ENCODE measurements at regions not wholly inside any gene's neighbourhood (a gene's known extent, or its start where the extent isn't known, plus 50 kb on each side); places are given as distances from the start of the nearest gene placed in this dataset.
"Not testable (repeated sequence)": the region's sequence is repeated elsewhere in the genome, so short reads cannot be mapped to it uniquely, and the experiment has no call there.

DNA sequence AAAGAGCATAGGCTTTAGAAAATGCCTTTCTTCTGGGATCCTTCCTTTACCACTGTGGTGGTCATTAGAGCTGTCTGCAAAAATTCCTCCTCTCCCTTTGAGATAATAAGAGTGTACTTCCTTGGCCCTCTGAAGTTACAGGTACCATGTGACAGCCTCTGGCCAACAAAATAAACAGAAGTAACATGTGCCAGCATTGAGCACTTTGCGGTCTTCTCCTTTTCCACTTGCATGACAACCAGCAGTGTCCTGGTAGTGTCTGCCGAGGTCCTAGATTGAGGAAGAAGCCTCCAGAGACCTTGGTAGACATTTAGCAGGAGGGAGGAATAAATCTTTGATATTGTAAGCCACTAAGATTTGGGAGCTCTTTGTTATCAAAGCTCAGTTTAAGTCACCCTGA lies 87.5 kb upstream of the ARID1B start:
- DNase-seq (ENCODE audit: low spot score) (no peak), ATAC-seq (no peak)

DNA sequence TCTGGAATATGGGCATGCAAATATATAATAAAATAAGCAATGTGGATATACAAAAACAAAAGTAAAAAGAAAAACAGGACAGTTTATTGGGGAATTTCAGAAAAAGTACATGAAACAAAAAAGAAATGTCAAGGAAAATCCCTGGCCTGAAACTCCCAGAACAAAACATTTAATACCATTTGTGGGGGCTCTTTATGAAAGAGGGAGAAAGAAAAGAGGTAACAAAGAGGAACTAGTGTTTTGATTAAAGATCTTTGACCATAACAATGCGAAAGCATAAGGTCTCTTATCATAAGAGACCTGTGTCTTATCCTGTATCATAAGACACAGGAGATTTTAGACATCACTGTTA lies 88.6 kb upstream of the ARID1B start:
- ATAC-seq: no peak

DNA sequence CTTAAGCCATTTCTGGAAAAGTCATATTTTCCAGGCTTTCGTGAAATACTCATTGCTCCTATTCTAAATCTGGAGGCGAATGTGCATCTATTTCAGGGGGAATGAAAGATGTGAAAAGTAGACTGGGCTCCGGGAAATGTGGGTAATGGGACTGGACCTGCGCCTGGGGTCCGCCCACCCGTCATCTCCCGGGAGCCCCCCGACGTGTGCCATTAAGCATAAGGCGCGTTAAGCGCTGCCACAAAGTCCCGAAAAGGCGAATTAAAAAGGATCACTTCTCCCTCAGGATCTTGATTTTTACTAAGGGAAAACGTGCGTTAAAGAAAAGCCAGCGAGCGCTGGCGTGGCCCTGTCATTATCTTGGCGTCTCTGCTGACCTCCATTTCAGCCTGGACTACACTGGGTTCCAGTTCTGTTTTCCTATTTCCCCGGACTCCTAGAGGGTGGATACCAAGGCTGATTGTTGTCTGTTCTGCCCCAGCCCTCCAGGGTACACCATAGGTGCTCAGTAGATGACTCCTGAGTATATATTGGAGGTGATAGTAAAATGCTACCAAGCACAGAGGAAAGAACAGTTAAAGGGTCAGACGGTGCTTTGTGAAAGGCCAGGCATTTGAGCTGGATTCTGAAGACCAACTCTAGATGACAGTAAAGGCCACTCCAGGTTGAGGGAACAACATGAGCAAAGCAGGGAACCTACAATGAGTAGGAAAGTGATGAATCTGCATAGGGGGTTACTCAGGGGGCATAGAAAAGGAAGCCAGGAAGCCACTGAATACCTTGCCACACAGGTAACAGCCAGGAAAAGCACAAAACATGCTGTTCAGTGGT lies 89.2 kb upstream of the ARID1B start:
- peak; percentile 55 for DNase-seq (ENCODE audit: low spot score)
- ATAC-seq: peak; percentile 44

More for the DNA sequence above, 88.6 kb upstream of the ARID1B start:
- no peak for DNase-seq (ENCODE audit: low spot score)

DNA sequence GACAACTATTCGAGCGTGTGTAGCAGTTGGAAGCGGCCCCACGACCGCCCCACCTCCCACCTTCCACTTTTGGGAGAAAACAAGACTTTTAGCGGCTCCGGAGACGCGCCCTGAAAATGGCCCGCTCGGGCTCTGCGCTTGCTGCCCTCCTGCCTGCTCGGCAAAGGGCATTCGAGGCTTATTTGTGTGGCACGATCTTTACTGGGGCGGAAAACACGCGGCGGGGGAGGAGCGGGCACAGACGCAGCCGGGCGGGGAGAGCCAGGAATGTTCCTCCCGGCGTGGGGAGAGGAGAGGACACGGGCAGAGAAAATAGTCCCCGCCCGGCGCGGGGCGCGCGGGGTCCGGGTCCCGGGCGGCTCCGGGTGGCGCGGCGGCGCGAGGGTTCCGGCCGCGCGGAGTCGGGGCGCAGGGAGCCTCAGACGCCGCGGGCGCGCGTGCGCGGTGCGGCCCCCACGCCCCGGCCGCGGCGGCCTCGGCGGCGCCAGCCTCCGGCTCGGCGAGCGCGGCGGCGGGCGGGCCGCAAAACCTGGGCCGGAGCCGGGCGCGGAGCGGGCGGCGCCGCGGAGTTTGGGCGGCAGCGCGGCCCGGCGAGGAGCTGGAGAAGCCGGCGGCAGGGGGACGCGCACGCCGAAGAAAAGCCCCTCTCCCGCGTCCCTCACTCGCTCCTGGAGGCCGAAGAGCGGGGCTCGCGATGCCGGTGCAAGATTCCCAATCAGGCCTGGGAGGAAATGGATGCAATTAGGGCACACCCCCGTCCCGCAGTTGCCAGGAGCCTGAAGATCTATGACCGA lies 90.0 kb upstream of the ARID1B start:
- peak; percentile 87 for ATAC-seq
- peak; percentile 95 for DNase-seq (ENCODE audit: low spot score)

DNA sequence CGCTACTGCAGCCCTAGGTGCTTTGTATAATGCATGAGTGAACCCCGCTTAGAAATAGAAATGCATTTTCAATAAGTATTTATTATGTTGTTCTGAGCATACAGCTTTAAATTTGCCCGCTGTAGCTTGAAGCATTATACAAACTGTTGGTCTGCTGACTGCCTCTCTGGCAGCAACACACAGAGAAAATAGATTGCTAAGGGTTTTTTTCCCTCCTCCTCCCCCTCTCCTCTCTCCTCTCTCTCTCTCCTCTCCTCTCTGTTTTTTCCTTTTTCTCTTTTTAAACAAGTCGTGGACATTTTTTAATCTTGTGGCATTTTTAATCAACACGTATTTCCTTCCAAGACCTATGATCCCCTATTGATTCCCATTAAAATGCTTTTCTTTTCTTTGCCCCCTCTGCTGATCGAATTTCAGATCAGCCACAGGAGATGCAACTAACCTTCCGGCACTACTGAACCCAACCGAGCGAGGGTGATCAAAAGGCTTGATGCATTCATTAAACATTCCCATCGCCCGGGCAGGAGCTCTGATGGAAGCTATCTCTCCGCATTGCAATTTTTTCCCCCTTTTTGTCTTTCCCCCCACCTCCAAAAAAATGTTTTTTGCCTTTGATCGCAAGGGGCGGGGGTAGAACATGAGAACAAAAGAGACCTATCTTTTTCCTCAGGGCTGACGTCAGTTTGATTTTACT lies 90.7 kb upstream of the ARID1B start:
- ATAC-seq (peak; percentile 57), DNase-seq (ENCODE audit: low spot score) (peak; percentile 51)

DNA sequence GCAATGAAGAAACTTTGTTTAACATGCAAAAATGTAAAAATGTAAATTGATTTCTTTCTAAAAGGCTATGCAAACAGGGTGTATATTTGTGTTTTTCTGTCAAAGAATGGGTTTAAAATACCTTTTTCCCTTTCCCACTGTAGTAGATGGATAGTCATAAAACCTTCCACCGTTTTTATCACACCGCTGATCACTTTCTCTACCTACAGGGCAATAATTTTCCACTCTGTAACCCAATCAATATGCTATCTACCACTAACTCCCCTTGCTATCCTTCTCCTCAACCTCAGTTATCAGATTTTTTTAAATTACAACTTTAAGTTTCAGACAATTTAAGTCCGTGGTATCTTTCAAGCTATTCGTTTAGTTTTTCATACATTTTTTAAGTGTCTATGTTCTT lies 91.4 kb upstream of the ARID1B start:
- DNase-seq (ENCODE audit: low spot score) (no peak), ATAC-seq (no peak)

DNA sequence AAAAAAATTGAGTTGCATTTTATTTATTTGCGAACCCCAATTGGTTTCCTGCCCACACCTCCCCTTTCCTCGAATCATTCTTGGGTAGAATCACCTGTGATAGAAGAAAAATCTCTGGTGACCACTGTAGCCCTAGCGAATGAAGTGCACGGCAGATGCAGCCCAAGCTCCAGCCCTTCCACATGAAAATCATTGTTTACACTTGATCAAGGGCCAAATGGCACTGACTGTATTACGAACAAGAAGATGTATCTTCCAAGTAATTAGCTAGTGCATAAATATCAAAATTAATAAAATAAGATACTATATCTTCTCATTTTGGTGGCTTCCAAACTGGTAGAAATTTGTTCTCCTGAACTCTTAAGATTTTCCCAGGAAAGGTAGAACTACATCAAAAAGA lies 93.4 kb upstream of the ARID1B start:
- no peak for ATAC-seq

DNA sequence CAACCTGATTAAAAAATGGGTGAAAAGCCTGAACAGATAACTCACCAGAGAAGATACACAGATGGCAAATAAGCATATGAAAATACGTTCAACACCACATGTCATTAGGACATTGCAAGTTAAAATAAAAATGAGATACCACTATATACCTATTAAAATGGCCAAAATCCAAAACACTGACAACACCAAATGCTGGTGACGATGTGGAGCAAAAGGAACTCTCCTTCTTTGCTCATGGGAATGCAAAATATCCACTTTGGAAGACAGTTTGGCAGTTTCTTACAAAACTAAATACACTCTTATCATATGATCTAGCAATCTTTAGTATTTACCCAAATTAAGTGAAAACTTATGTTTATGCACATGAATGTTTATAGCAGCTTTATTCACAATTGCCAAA lies 100.5 kb upstream of the ARID1B start:
- ATAC-seq (no peak), DNase-seq (ENCODE audit: low spot score) (no peak)

More for the DNA sequence above, 93.4 kb upstream of the ARID1B start:
- DNase-seq (ENCODE audit: low spot score): no peak

DNA sequence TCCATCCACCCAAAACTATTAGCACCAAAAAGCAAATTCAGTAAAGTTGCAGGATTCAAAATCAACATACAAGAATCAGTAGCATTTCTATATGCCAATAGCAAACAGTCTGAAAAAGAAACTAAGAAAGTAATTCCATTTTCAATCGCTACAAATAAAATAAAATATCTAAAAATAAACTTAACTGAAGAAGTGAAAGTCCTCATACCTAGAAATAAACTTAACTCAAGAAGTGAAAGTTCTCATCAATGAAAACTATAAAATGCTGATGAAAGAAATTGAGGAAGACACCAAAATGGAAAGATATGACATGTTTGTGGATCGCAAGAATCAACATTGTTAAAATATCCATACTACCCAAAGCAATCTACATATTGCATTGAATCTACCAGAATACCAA lies 103.0 kb upstream of the ARID1B start:
- DNase-seq (ENCODE audit: low spot score): no peak
- ATAC-seq: no peak

DNA sequence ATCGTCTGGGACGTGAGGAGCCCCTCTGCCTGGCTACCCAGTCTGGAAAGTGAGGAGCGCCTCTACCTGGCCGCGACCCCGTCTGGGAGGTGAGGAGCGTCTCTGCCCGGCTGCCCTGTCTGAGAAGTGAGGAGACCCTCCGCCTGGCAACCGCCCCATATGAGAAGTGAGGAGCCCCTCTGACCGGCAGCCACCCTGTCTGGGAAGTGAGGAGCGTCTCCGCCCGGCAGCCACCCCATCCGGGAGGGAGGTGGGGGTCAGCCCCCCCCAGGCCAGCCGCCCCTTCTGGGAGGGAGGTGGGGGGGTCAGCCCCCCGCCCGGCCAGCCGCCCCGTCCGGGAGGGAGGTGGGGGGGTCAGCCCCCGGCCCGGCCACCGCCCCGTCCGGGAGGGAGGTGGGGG lies 107.1 kb upstream of the ARID1B start:
- DNase-seq (ENCODE audit: low spot score); ATAC-seq: not testable (repeated sequence)

DNA sequence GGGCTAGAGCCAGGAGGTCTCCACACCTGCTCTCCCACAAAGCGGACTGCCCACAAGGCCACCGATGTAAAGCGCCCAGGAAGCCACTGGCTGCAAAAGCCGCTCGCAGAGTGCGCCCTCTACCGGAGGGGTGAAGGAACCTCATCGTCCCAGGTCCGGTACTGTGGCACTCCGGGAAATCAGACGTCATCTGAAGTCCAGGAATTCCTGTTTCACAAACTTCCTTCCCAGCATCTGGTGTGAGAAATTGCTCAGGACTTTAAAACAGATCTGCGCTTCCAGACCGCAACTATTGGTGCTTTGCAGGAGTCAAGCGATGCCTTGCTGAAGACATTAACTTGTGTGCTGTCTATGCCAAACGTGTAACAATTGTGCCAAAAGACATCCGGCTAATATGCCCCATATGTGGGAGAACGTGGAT lies 115.1 kb upstream of the ARID1B start:
- ATAC-seq (peak; percentile 61), DNase-seq (ENCODE audit: low spot score) (peak; percentile 53)

DNA sequence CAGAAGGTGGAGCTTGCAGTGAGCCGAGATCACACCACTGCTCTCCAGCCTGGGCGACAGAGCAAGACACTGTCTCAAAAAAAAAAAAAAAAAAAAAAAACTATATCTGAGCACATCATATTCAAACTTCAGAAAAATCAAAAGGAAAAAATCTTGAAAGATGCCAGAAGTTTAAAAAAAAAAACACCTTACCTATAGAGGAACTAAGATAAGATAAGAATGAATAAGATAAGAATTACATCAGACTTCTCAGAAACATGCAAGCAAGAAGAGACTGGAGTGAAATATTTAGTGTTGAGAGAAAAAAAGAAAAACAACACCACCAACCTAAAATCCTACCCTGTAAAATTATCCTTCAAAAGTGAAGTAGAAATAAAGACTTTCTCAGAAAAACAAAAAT lies 116.8 kb upstream of the ARID1B start:
- DNase-seq (ENCODE audit: low spot score): no peak
- ATAC-seq: no peak

DNA sequence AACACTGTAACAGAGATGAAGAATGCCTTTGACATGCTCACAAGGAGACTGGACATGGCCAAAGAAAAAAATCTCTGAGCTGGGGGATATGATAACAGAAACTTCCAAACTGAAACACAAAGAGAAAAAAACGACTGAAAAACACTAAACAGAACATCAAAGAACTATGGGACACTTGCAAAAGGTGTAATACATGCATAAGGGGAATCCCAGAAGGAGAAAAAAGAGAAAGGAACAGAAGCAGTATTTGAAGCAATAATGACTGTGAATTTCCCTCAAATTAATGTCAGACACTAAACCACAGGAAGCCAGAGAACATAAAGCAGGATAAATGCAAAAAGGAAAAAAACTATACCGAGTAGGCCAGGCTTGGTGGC lies 117.4 kb upstream of the ARID1B start:
- no peak for ATAC-seq
- DNase-seq (ENCODE audit: low spot score): no peak

DNA sequence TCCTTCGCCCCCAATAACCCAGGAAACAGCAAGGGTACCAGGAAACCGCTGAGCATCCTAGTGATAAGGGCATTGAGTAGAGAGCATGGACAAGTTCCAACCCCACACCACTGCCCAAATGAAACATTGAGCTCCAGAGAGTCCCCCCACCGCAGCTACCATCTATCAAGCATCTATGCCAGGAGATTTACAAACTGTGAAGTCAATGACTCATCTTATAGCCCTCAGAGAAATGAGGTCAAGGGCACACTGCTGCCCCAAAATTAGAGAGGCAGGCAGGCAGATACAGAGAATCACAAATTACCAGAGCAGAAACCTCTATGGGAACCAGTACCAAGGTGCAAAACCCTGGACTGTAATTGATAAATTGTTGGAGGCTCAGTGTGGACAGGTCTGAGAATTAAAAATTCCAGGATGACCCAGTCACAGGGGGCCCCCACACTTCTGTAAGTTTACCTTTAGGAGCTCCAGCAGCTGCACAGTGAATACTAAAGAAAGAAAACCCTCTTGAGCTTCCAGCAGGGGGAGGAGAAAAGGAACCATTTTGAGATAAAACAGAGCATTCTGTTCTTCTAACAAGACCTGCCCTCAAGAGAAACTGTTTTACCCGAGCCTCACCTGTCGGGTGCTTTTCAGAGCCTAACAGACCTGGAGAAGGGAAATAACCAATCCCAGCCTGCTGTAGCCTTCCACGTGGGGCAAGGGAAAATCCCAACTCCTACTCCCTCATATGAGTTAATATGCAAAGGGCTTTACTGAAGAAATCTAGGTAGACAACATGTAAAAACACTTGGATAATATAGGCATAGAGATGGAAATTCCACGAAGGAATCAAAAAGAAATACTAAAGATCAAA lies 118.0 kb upstream of the ARID1B start:
- ATAC-seq (no peak), DNase-seq (ENCODE audit: low spot score) (no peak)

DNA sequence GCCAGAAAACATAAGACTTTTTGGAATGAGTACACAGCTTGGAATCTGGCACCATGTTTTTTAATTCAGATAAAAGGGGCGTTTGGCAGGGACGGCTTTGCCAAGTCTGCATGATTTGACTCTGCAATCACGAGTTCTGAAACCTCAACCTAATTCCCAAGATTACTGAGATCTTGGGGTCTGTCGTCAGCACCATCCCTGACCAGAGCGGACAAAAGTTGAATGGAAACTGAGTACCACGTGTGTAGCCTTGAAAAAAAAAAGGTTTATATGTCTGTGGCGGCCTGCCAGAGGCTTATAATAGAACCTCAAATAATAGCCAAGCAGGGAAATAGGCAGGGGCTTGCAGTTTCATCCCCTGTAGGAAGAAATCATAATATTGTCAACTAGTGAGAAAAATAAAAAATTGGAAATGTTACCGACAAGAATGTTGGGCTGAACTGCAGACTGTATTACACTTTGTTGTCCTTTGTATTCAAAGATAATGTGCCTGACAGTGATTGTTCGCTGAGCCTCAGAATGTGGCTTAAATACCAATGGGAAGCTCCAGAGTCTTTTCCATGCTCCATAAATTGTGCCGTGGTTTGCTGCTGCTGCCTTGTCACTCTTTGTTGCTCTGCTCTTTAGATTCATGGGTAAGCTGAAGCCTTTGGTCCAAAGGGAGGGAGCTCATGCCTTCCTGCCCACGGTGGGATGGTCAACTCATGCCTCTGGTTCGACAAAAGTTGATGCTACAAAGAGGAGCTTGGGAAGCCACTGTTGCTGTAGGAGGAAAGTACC lies 118.8 kb upstream of the ARID1B start:
- DNase-seq (ENCODE audit: low spot score) (no peak), ATAC-seq (no peak)

DNA sequence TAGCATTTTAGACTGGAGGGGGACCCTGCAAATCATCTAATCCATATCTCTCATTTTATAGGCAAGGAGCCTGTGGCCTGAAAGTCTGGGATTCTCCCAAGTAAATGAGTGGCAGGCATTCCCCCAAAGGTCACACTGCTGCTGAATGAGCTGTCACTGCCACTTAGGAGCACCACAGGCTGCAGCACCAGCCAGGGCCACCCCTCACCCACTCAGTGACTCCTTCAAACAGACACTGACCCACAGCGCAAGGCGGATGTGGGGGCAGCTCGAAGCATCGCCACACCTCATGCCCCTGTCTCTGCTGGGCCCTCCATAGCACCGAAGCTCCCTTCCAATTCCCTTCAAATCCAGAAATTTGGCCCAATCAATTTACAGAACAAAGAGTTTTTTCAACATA lies 119.9 kb upstream of the ARID1B start:
- ATAC-seq: no peak
- no peak for DNase-seq (ENCODE audit: low spot score)

DNA sequence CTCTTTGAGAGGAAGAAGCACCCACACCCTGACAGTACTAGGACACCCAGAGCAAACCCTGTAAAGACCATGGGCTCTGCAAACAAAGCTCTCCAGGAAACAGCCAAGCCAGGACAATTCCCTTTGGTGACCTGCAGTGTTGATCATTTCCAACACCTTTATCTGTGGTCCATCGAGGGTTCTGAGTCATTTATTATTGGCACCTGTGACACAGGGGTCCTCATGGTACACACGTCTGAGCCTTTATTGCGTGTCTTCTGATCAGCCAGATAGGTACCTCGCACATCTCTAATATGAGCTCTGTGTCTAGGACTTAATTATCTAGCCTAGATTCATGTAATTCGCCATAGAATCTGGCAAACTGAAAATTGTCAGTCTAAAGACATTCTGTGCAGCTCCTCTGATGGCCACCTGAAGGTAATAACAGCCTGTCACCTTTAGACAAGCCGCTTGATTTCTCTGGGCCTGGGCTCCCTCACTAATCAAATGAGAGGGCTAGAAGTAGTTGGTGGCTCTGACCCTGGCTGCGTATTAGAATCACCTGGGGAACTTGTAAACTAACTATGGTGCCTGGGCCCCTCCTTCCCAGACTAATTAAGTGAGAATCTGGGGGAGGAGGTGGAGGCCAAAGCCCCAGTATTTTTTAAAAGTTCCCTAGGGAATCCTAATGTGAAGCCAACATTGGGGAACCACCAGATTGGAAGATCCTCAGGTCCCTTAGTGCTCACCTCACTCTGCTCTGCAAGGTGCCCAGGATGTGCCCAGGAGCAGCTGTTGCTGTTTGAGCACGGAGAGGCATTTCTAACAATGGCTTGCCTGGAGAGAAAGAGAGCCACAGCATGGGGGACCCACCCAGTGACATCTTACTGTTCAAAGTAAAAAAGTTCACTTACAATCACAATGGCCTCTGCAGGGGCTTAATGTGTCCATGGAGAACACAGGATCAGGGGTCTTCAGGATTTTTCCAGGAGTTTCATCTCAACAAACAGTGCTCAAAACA lies 122.0 kb upstream of the ARID1B start:
- ATAC-seq: no peak

DNA sequence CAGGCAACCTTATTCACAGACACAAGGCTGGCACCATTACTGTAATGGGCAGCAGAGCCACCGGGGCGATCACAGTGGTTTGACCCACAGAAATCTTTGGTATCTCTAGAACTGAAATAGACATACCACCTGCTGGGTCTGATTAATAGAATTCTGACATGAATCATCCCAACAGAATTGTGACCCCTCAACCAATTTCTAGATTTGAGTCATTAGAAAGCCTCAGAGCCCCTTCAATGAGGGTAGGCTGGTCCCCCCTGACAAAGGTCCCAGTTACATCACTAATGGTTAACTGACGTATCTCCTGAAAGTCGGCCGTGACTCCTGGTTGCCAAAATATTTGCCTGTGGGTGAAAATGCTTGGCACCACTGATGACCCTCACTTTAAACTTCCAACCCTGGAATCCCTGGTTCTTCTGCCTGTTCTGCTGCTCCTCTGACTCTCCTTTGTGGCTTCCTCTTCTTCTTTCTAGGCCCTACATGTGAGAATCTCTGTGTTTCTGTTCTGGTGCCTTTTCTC lies 124.9 kb upstream of the ARID1B start:
- DNase-seq (ENCODE audit: low spot score) (no peak), ATAC-seq (no peak)

More for the DNA sequence above, 122.0 kb upstream of the ARID1B start:
- no peak for DNase-seq (ENCODE audit: low spot score)
